ENCODE measurements at regions not wholly inside any gene's neighbourhood (a gene's known extent, or its start where the extent isn't known, plus 50 kb on each side); places are given as distances from the start of the nearest gene placed in this dataset.

GRCh38 chr7:12963435-12963834, 276.0 kb downstream of the ARL4A start:
- ATAC-seq: no peak
- intact Hi-C loops (cut with micrococcal nuclease): no loop called here
- ChIA-PET POLR2A (no interaction called here), CTCF (no interaction called here), RAD21 (ENCODE audit: low non-redundant PET in 1 of 2, low total read pairs in 2 of 2, uncharacterized antibody in 2 of 2, unreplicated experiment in 2 of 2) (no interaction called here)
- H3K27ac ChIP-seq (ENCODE audit: low read depth, low read length): no peak overlapping the region
- no peak overlapping the region for H3K9ac ChIP-seq (ENCODE audit: low read length)
- no peak for DNase-seq (ENCODE audit: low read depth, low spot score)
- H3K4me1 ChIP-seq (ENCODE audit: control insufficient read depth in 1 of 2, insufficient read depth in 2 of 2, low read length in 2 of 2): peaks cover 0 to 10% of the 10 kb centered on the region in 2 experiments; a peak in 3 of 4 replicates
- H3K36me3 ChIP-seq (ENCODE audit: control insufficient read depth in 1 of 2, insufficient read depth in 2 of 2, low read length in 2 of 2): no peaks in the 10 kb centered on the region
- no peaks in the 10 kb centered on the region for H3K9me3 ChIP-seq (ENCODE audit: control insufficient read depth in 1 of 2, insufficient read depth in 1 of 2, low read depth in 1 of 2, low read length in 2 of 2)
- H3K4me2 ChIP-seq (ENCODE audit: low read length): no peak overlapping the region
- no TSS peak for BruUV-seq (replicated peaks)
- H3K9me2 ChIP-seq (ENCODE audit: insufficient read depth): no peaks in the 10 kb centered on the region
- peak overlapping the region; percentile 36 for H2AFZ ChIP-seq (ENCODE audit: low read depth, low read length, poor library complexity, severe bottlenecking)
- no peaks in the 10 kb centered on the region for H3K27me3 ChIP-seq (ENCODE audit: insufficient read depth, low read length)
- H3K4me3 ChIP-seq (replicated peaks in 1 of 2; ENCODE audit: low read depth in 1 of 2, low read length in 2 of 2): no peak overlapping the region
- no peaks in the 10 kb centered on the region for H4K20me1 ChIP-seq (ENCODE audit: insufficient read depth)
- TF ChIP-seq ZFX (IDR thresholded peaks at IDR 0.05): no peak
- no peak for TF ChIP-seq REST (IDR thresholded peaks at IDR 0.05; ENCODE audit: low read depth)
- TF ChIP-seq EZH2 (IDR thresholded peaks at IDR 0.05): no peak
- TF ChIP-seq ZNF274 (IDR thresholded peaks at IDR 0.05; ENCODE audit: low read depth, low read length): no peak
- TF ChIP-seq ELF1 (IDR thresholded peaks at IDR 0.05; ENCODE audit: borderline replicate concordance, low read depth): no peak
- TF ChIP-seq FOSL1 (IDR thresholded peaks at IDR 0.05; ENCODE audit: low read depth): no peak
- TF ChIP-seq TCF7L2 (IDR thresholded peaks at IDR 0.05; ENCODE audit: borderline replicate concordance, extremely low read depth, insufficient read depth, insufficient read length): no peak
- no peak for TF ChIP-seq EGR1 (IDR thresholded peaks at IDR 0.05; ENCODE audit: low read depth)
- TF ChIP-seq CBX3 (IDR thresholded peaks at IDR 0.05; ENCODE audit: low read depth): no peak
- no peak for TF ChIP-seq EZH2phosphoT487 (IDR thresholded peaks at IDR 0.05; ENCODE audit: borderline replicate concordance)
- TF ChIP-seq JUND (IDR thresholded peaks at IDR 0.05): no peak
- no peak for TF ChIP-seq POLR2AphosphoS5 (IDR thresholded peaks at IDR 0.05; ENCODE audit: low read depth, low read length)
- no peak for TF ChIP-seq ATF3 (IDR thresholded peaks at IDR 0.05)
- no peak for TF ChIP-seq SP1 (IDR thresholded peaks at IDR 0.05; ENCODE audit: low read depth)
- no peaks in the 10 kb centered on the region for H3K79me2 ChIP-seq (ENCODE audit: insufficient read depth, low read length)

All from HCT116 (cell line).